ENCODE measurements at regions not wholly inside any gene's neighbourhood (a gene's known extent, or its start where the extent isn't known, plus 50 kb on each side); places are given as distances from the start of the nearest gene placed in this dataset.

- no peak overlapping the region for H3K27ac ChIP-seq
- no peak for DNase-seq (ENCODE audit: extremely low spot score in 2 of 2)
- H3K4me3 ChIP-seq = no peak overlapping the region
- no peaks in the 10 kb centered on the region for H3K27me3 ChIP-seq
- no peaks in the 10 kb centered on the region for H3K4me1 ChIP-seq
- no peak for TF ChIP-seq POLR2A (IDR thresholded peaks at IDR 0.05)
- no peak for TF ChIP-seq CTCF (IDR thresholded peaks at IDR 0.05)
- no peak for TF ChIP-seq POLR2AphosphoS5 (IDR thresholded peaks at IDR 0.05; ENCODE audit: insufficient read depth in 1 of 2, low read depth in 1 of 2)
- no peaks in the 10 kb centered on the region for H3K36me3 ChIP-seq
- intact Hi-C loops (cut with DNase I) = no loop called here
- H3K9me3 ChIP-seq = no peaks in the 10 kb centered on the region
These were observed 1618.1 kb downstream of the GRIK2 start for GRCh38 chr6:103011605-103012004.

- no peaks in the 10 kb centered on the region for H3K4me1 ChIP-seq
- no peak overlapping the region for H3K27ac ChIP-seq
- H3K9me3 ChIP-seq = no peaks in the 10 kb centered on the region
- H3K27me3 ChIP-seq = no peaks in the 10 kb centered on the region
- intact Hi-C loops (cut with DNase I) = no loop called here
- no peak for TF ChIP-seq POLR2A (IDR thresholded peaks at IDR 0.05)
- no peak for TF ChIP-seq POLR2AphosphoS5 (IDR thresholded peaks at IDR 0.05; ENCODE audit: insufficient read depth in 1 of 2, low read depth in 1 of 2)
- no peak for TF ChIP-seq CTCF (IDR thresholded peaks at IDR 0.05)
- no peak overlapping the region for H3K4me3 ChIP-seq
- H3K36me3 ChIP-seq = no peaks in the 10 kb centered on the region
- no peak for DNase-seq (ENCODE audit: extremely low spot score in 2 of 2)
These were observed 1608.8 kb downstream of the GRIK2 start for GRCh38 chr6:103002282-103002681.

- no peaks in the 10 kb centered on the region for H3K4me1 ChIP-seq
- no peak for DNase-seq (ENCODE audit: extremely low spot score in 2 of 2)
- no peak overlapping the region for H3K4me3 ChIP-seq
- no peaks in the 10 kb centered on the region for H3K27me3 ChIP-seq
- TF ChIP-seq POLR2A (IDR thresholded peaks at IDR 0.05) = no peak
- no peak for TF ChIP-seq POLR2AphosphoS5 (IDR thresholded peaks at IDR 0.05; ENCODE audit: insufficient read depth in 1 of 2, low read depth in 1 of 2)
- TF ChIP-seq CTCF (IDR thresholded peaks at IDR 0.05) = no peak
- no peak overlapping the region for H3K27ac ChIP-seq
- intact Hi-C loops (cut with DNase I) = no loop called here
- no peaks in the 10 kb centered on the region for H3K9me3 ChIP-seq
- H3K36me3 ChIP-seq = no peaks in the 10 kb centered on the region
These were observed 1608.2 kb downstream of the GRIK2 start for GRCh38 chr6:103001724-103002123.

- TF ChIP-seq CTCF (IDR thresholded peaks at IDR 0.05) (no peak), POLR2A (IDR thresholded peaks at IDR 0.05) (no peak), POLR2AphosphoS5 (IDR thresholded peaks at IDR 0.05; ENCODE audit: insufficient read depth in 1 of 2, low read depth in 1 of 2) (no peak)
- Histone ChIP-seq H3K4me3 (no peak overlapping the region), H3K4me1 (no peaks in the 10 kb centered on the region), H3K27me3 (no peaks in the 10 kb centered on the region), H3K36me3 (no peaks in the 10 kb centered on the region), H3K9me3 (no peaks in the 10 kb centered on the region), H3K27ac (no peak overlapping the region)
- intact Hi-C loops (cut with DNase I) = no loop called here
- no peak for DNase-seq (ENCODE audit: extremely low spot score in 2 of 2)
These were observed 1607.2 kb downstream of the GRIK2 start for GRCh38 chr6:103000688-103001087.

- intact Hi-C loops (cut with DNase I) = no loop called here
- TF ChIP-seq POLR2AphosphoS5 (IDR thresholded peaks at IDR 0.05; ENCODE audit: insufficient read depth in 1 of 2, low read depth in 1 of 2) = no peak
- TF ChIP-seq POLR2A (IDR thresholded peaks at IDR 0.05) = no peak
- TF ChIP-seq CTCF (IDR thresholded peaks at IDR 0.05) = no peak
- no peak for DNase-seq (ENCODE audit: extremely low spot score in 2 of 2)
- Histone ChIP-seq H3K27ac (no peak overlapping the region), H3K36me3 (no peaks in the 10 kb centered on the region), H3K27me3 (no peaks in the 10 kb centered on the region), H3K4me3 (no peak overlapping the region), H3K4me1 (no peaks in the 10 kb centered on the region), H3K9me3 (no peaks in the 10 kb centered on the region)
These were observed 1602.0 kb downstream of the GRIK2 start for GRCh38 chr6:102995491-102995890.
